GM21529 (cell line): ENCODE measurements at regions not wholly inside any gene's neighbourhood (a gene's known extent, or its start where the extent isn't known, plus 50 kb on each side); places are given as distances from the start of the nearest gene placed in this dataset.

ENCODE experiments used
- ATAC-seq: cut with Tn5 transposase; IDR thresholded peaks from one replicate; pipeline ENCODE4 v1.9.1; 2021; ENCODE audit not compliant: unreplicated experiment

DNA sequence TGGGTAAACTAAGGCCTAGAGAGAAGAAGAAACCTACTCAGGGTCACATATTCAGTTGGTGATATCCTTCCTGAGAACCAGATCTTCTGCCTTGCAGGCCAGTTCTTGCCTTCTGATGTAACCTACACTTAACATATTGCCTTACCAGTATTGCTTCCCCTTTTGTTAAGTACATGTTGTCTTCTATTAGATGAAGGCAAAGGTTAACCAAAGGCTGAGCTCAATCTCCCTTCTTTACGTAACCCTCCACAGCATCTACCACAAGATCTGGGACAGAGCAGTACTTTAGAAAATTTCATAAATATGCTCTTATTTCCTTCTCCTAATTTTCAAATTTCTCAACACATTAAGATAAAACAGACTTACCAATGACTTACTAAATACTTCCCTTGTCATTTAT lies 474.4 kb downstream of the SH2D1A start:
- no peak for ATAC-seq

GRCh38 chrX:124827258-124827845 lies 481.0 kb downstream of the SH2D1A start:
- ATAC-seq: no peak

DNA sequence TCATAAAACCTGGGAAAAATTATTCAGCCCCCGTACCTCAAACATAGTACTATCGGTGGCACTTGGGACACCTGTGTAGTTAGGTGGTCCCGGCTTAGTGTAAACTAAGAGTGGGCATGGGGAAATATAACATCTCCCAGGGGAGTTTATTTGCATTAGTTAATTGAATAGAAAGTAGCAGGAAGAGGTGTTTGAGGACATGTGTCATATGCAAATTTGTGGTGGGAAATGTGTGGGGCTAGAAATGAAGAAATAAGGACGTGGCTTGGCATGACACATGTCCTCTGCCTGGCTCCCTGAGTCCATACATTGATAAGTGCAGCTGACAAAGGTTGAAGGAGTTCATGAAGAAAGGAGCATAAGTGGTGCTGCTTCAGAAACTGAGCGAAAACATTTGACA lies 483.6 kb downstream of the SH2D1A start:
- no peak for ATAC-seq

DNA sequence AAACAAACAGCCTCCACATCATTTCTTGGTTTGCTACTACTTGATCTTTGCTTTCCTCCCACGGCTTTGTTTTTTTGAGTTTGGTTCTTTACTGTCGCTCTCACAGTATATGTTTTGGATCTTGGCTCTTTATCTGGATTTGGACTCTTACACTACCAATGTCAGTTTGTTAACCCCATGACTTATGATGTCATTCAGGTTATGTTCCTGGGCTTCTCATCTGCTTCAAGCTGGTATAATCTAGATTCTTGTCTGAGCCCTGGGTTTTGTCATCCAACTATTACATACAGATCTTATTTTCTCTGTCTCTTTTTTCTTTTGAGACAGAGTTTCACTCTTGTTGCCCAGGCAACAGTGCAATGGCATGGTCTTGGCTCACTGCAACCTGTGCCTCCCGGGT lies 482.9 kb upstream of the TEX13C start:
- ATAC-seq: no peak

- ATAC-seq: no peak
Observed at GRCh38 chrX:124842205-124842604, 477.5 kb upstream of the TEX13C start.

DNA sequence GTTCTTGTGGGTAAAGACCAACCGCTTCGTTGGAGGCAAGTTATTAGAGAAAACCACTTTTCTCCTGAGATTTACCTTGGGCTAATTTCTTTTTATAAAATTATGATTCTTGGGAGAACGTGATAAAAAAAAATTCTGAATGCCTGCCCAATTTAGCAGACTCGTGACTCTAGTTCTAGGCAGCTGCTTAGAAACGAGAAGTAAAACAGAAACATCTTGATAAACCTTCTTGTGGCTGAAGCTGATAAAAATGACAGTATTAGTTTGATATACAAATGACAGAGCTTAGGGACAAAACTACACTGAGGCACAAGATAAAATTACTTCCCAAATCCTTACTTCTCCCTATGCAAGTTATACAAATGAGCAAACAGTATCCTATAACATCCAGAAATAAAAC lies 458.9 kb upstream of the TEX13C start:
- ATAC-seq: no peak

GRCh38 chrX:124862301-124862700 lies 457.4 kb upstream of the TEX13C start:
- ATAC-seq: no peak

GRCh38 chrX:124863303-124863702 lies 456.4 kb upstream of the TEX13C start:
- no peak for ATAC-seq

DNA sequence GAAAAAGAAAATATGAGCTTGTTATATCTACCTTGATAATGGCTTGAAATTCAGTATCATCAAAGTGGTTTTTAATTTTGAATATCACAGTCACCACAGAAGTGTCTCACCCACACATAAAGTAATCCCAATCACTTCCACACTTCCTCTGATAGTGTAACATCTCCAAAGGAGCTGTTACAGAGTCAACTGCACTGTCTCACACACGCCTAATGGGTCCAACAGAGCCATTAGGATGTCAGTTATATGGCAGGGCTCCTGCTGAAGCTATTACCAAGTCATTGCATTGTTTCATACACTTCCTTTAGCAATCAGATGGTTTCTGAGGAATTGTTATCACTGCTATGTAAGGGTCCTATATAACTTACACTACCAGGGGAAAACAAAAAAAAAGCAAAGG lies 432.1 kb upstream of the TEX13C start:
- no peak for ATAC-seq

- ATAC-seq: no peak
Observed at GRCh38 chrX:124895947-124896346, 423.7 kb upstream of the TEX13C start.

DNA sequence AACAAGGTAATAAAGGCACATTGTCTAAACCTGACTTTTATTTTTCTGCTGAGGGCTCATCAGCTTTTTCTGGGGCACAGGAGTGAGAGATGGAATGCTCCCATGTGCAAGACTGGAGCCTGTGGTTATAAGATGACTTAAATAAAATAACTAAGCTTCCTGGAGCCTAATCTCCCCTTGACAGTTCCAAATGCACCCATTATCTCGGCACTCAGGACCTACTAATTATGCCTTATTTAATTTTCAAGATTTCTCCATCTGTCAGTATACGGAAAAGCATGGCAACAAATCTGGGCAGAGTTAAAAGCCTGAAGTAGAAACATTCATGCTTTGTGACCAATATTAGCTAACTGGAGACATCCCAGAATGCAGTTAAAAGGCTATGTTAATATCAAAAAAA lies 416.7 kb upstream of the TEX13C start:
- ATAC-seq: no peak

GRCh38 chrX:124910611-124911010 lies 409.1 kb upstream of the TEX13C start:
- no peak for ATAC-seq

- ATAC-seq: no peak
Observed at GRCh38 chrX:124917011-124917410, 402.7 kb upstream of the TEX13C start.

- no peak for ATAC-seq
Observed at GRCh38 chrX:124925681-124926080, 394.0 kb upstream of the TEX13C start.

DNA sequence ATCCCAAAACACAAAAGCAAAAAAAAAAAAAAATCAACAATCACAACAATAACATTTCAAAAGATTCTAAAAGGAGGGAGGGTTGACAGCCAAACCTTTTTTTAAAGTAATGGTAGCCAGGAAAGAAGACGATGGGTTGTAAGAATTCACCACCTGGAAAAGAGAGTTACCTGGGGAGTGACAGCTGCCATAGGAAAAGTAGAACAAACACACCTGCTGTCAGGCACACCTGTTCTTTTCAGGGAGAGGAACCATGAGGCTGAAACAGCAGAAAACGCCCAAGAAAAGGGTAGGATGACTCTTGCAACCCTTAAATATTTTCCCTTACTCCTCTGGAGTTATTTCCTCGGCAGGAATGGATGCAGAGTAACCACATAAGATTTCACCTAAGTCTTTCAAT lies 388.4 kb upstream of the TEX13C start:
- ATAC-seq: no peak

- no peak for ATAC-seq
Observed at GRCh38 chrX:124931958-124932357, 387.7 kb upstream of the TEX13C start.

DNA sequence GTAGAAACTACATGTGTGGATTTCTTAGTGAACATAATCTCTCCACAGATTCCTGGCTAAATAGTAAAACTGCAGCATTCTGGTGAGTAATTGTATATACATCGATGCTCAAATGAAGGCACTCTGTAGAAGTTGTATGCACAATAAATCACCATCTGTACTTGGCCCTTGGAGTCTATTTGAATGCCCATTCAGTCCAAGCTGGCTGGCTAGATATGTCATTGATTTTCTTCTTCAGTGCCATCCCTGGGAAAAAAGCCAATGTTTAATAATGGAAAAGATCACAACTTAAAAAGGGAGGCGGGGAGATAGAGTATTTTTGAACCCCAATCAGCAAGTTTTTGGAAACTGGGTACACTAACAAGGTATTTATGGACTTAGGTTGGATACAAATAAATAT lies 381.0 kb upstream of the TEX13C start:
- ATAC-seq: no peak

GRCh38 chrX:124940531-124940930 lies 379.1 kb upstream of the TEX13C start:
- no peak for ATAC-seq

DNA sequence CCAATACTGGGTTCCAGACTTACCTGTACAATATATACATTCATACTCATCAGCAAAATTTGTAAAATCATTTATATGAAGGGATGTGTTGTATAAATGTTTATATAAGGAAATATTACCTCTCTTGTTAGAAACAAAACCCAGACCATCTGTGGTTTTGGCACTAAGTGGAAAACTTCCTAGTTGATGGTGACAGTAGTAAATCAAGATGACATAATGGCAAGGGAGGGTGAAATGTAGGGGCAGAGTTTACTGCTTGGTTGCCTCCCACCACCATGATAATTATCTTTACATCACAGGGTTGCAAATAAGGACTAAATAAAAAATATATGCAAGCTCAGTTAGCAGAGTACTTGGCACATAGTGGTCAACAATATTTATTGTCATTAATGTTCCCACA lies 365.3 kb upstream of the TEX13C start:
- ATAC-seq: no peak

DNA sequence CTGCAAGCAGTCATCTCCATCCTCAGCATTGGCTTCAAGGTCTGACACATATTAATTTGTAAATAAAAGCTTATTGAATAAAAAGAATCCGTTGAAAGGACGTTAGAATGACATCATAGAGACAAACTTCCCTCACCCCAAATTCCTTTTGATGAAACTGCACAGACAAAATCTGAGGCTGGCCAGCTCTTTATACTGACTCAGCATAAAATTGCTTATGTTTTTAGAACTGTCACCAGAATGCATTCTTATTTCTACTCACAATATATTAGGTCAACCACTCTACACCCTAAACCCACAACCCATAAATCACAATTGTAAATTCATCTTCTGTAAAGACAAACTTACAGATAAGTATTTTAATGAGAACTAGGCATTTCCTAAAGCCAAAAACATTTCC lies 359.2 kb upstream of the TEX13C start:
- no peak for ATAC-seq

DNA sequence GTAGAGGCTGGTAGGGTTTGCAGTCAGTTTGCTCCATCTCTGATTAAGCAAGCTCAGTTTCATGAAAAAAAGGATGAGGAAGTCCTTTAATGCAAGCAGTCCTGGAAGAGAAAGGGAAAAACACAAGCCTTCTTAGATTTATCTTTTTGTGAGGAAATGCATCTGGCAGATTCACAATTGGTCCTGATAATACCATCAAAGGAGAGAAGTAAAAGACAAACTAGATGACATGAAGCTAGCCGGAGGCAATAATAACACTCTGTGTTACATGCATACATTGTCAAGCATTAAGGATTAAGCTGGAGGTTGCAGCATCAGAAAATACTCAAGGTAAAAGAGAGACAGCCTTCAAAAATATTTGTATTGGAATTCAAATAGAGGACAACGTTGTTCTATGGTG lies 356.0 kb upstream of the TEX13C start, which contains the start of gene TENM1:
Gene TENM1 (minus strand): TSS at position 101 of the 400 bp plus-strand sequence.
- no peak for ATAC-seq

DNA sequence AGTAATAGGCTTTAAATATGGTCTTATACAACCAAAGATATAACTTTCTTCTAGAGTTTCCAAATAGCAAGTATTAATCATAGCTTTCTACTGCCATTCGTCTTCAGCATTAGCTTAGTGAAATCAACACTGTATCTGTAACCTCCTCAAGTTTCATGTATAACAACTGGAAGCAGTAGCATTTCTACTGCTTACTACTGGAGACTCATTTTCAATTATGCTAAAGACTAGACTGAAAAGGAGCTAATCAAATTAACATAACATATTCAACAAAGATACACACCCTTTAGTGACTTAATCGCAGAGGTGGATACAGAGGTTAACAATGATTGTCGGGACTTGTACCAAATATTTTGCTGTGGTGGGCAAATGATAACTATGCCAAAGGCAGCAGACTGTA lies 344.2 kb upstream of the TEX13C start:
- no peak for ATAC-seq

- ATAC-seq: no peak
Observed at GRCh38 chrX:124981420-124981819, 338.3 kb upstream of the TEX13C start.
